Activated CD4-positive, alpha-beta T cell treated with anti-CD3 and anti-CD28 coated beads for 36 hours (primary cell): ENCODE measurements at regions not wholly inside any gene's neighbourhood (a gene's known extent, or its start where the extent isn't known, plus 50 kb on each side); places are given as distances from the start of the nearest gene placed in this dataset.

Source experiments
- ATAC-seq: fragments of 200-7000 bp; cut with Tn5 transposase; one replicate; pipeline ENCODE4 v1.10.0; 2021; ENCODE audit warnings: mild to moderate bottlenecking, moderate library complexity
- CTCF ChIA-PET: fragments of 350-600 bp; sonication (Branson Sonifier 250); formaldehyde crosslinking; loops from one replicate; lab custom pipeline; 2021; ENCODE audit warnings: antibody characterized with exemption; lab: Charles Lee
- POLR2A ChIA-PET: fragments of 350-600 bp; sonication (Branson Sonifier 250); formaldehyde crosslinking; loops from one replicate; lab custom pipeline; 2021; ENCODE audit warnings: antibody characterized with exemption, inconsistent platforms; lab: Charles Lee
- DNase-seq: peaks from one replicate; pipeline ENCODE4 v3.0.0-alpha.2; 2020
- H3K27ac Mint-ChIP-seq: one replicate; pipeline ENCODE4 v1.8.0; 2021; ENCODE audit warnings: mixed read lengths
- H3K27me3 Mint-ChIP-seq: one replicate; pipeline ENCODE4 v1.8.0; 2021; ENCODE audit warnings: mixed read lengths
- H3K36me3 Mint-ChIP-seq: one replicate; pipeline ENCODE4 v1.8.0; 2021; ENCODE audit warnings: low read depth, mixed read lengths
- H3K4me1 Mint-ChIP-seq: one replicate; pipeline ENCODE4 v1.8.0; 2021; ENCODE audit warnings: mixed read lengths
- H3K4me3 Mint-ChIP-seq: one replicate; pipeline ENCODE4 v1.8.0; 2021; ENCODE audit warnings: mild to moderate bottlenecking, moderate library complexity, mixed read lengths
- H3K9me3 Mint-ChIP-seq: one replicate; pipeline ENCODE4 v1.8.0; 2021; ENCODE audit warnings: low read depth, mixed read lengths
- intact Hi-C, 2 experiments: fragments of 100-400 bp; cut with DNase I in 1 of 2; cut with micrococcal nuclease in 1 of 2; formaldehyde crosslinking; loops; one replicate each; pipeline versions ENCODE4 v1.14.2 to v1.15.1; 2022 to 2024; cut with DNase I, micrococcal nuclease

- no peaks in the 10 kb centered on the region for H3K4me1 Mint-ChIP-seq
- H3K36me3 Mint-ChIP-seq: no peaks in the 10 kb centered on the region
- intact Hi-C loops: no loop called here
- peaks cover under 1% of the 10 kb centered on the region for H3K9me3 Mint-ChIP-seq
- no peak overlapping the region for H3K27ac Mint-ChIP-seq
- CTCF ChIA-PET: no interaction called here
- ATAC-seq (no peak), DNase-seq (no peak)
- H3K27me3 Mint-ChIP-seq: no peaks in the 10 kb centered on the region
- no peak overlapping the region for H3K4me3 Mint-ChIP-seq
- POLR2A ChIA-PET: no interaction called here
Observed at GRCh38 chr16:72620853-72621252, 427.1 kb downstream of the ZFHX3 start.

- intact Hi-C loops: no loop called here
- H3K27me3 Mint-ChIP-seq: no peaks in the 10 kb centered on the region
- H3K4me3 Mint-ChIP-seq: no peak overlapping the region
- H3K27ac Mint-ChIP-seq: no peak overlapping the region
- POLR2A ChIA-PET: no interaction called here
- CTCF ChIA-PET: no interaction called here
- ATAC-seq (no peak), DNase-seq (no peak)
- no peaks in the 10 kb centered on the region for H3K4me1 Mint-ChIP-seq
- H3K36me3 Mint-ChIP-seq: no peaks in the 10 kb centered on the region
- H3K9me3 Mint-ChIP-seq: peaks cover 5% of the 10 kb centered on the region
Observed at GRCh38 chr16:72620348-72620747, 427.6 kb downstream of the ZFHX3 start.

GRCh38 chr16:72615856-72616255 lies 432.1 kb downstream of the ZFHX3 start:
- no peak overlapping the region for H3K4me3 Mint-ChIP-seq
- no peaks in the 10 kb centered on the region for H3K27me3 Mint-ChIP-seq
- ATAC-seq (no peak), DNase-seq (no peak)
- peaks cover 5% of the 10 kb centered on the region for H3K9me3 Mint-ChIP-seq
- ChIA-PET CTCF (no interaction called here), POLR2A (no interaction called here)
- H3K4me1 Mint-ChIP-seq: no peaks in the 10 kb centered on the region
- no peaks in the 10 kb centered on the region for H3K36me3 Mint-ChIP-seq
- intact Hi-C loops: no loop called here
- H3K27ac Mint-ChIP-seq: no peak overlapping the region

GRCh38 chr16:72612718-72613117 lies 435.2 kb downstream of the ZFHX3 start:
- Mint-ChIP-seq H3K9me3 (peaks cover 5% of the 10 kb centered on the region), H3K27ac (no peak overlapping the region), H3K27me3 (no peaks in the 10 kb centered on the region), H3K4me3 (no peak overlapping the region), H3K36me3 (no peaks in the 10 kb centered on the region), H3K4me1 (peaks cover 2% of the 10 kb centered on the region)
- DNase-seq (no peak), ATAC-seq (no peak)
- ChIA-PET CTCF (interaction anchor here (0.6 kb wide), 2 partner anchors 76 to 281 kb away, joined by 3 to 4 read pairs; no protein-coding TSS in a partner anchor), POLR2A (no interaction called here)
- intact Hi-C loops: no loop called here

GRCh38 chr16:72612256-72612655 lies 435.7 kb downstream of the ZFHX3 start:
- Mint-ChIP-seq H3K27me3 (no peaks in the 10 kb centered on the region), H3K9me3 (peaks cover 5% of the 10 kb centered on the region), H3K36me3 (no peaks in the 10 kb centered on the region), H3K4me3 (no peak overlapping the region), H3K27ac (no peak overlapping the region), H3K4me1 (peaks cover 2% of the 10 kb centered on the region)
- intact Hi-C loops: no loop called here
- no peak for DNase-seq
- ChIA-PET CTCF (no interaction called here), POLR2A (no interaction called here)
- no peak for ATAC-seq

- no peaks in the 10 kb centered on the region for H3K27me3 Mint-ChIP-seq
- no peak overlapping the region for H3K4me3 Mint-ChIP-seq
- H3K9me3 Mint-ChIP-seq: no peaks in the 10 kb centered on the region
- no peaks in the 10 kb centered on the region for H3K36me3 Mint-ChIP-seq
- no peak for DNase-seq
- ATAC-seq: no peak
- peaks cover 2% of the 10 kb centered on the region for H3K4me1 Mint-ChIP-seq
- CTCF ChIA-PET: no interaction called here
- POLR2A ChIA-PET: interaction anchor here (0.6 kb wide), 1 partner anchor 8 kb away, joined by 3 read pairs; no protein-coding TSS in a partner anchor
- no peak overlapping the region for H3K27ac Mint-ChIP-seq
- intact Hi-C loops: no loop called here
Observed at GRCh38 chr16:72609933-72610332, 438.0 kb upstream of the PMFBP1 start.

- ChIA-PET CTCF (no interaction called here), POLR2A (no interaction called here)
- Mint-ChIP-seq H3K36me3 (no peaks in the 10 kb centered on the region), H3K4me1 (peaks cover 2% of the 10 kb centered on the region), H3K4me3 (no peak overlapping the region), H3K27ac (no peak overlapping the region), H3K9me3 (no peaks in the 10 kb centered on the region), H3K27me3 (no peaks in the 10 kb centered on the region)
- no peak for DNase-seq
- no peak for ATAC-seq
- intact Hi-C loops: no loop called here
Observed at GRCh38 chr16:72609066-72609465, 437.1 kb upstream of the PMFBP1 start.

GRCh38 chr16:72604375-72604774 lies 432.4 kb upstream of the PMFBP1 start:
- Mint-ChIP-seq H3K9me3 (peaks cover 1% of the 10 kb centered on the region), H3K4me1 (no peaks in the 10 kb centered on the region), H3K27me3 (no peaks in the 10 kb centered on the region), H3K4me3 (no peak overlapping the region), H3K36me3 (no peaks in the 10 kb centered on the region), H3K27ac (no peak overlapping the region)
- ChIA-PET CTCF (interaction anchor here (0.7 kb wide), 1 partner anchor 479 kb away, joined by 3 read pairs; no protein-coding TSS in a partner anchor), POLR2A (no interaction called here)
- intact Hi-C loops: no loop called here
- DNase-seq (no peak), ATAC-seq (no peak)

GRCh38 chr16:72602499-72602898 lies 430.5 kb upstream of the PMFBP1 start:
- Mint-ChIP-seq H3K27me3 (no peaks in the 10 kb centered on the region), H3K4me1 (no peaks in the 10 kb centered on the region), H3K4me3 (no peak overlapping the region), H3K27ac (no peak overlapping the region), H3K9me3 (peaks cover 1% of the 10 kb centered on the region), H3K36me3 (no peaks in the 10 kb centered on the region)
- DNase-seq: no peak
- ATAC-seq: no peak
- POLR2A ChIA-PET: no interaction called here
- CTCF ChIA-PET: interaction anchor here (0.6 kb wide), 1 partner anchor 532 kb away, joined by 6 read pairs; no protein-coding TSS in a partner anchor
- intact Hi-C loops: no loop called here

GRCh38 chr16:72598696-72599095 lies 426.7 kb upstream of the PMFBP1 start:
- ATAC-seq: no peak
- POLR2A ChIA-PET: no interaction called here
- intact Hi-C loops: no loop called here
- Mint-ChIP-seq H3K27me3 (no peaks in the 10 kb centered on the region), H3K9me3 (peaks cover 1% of the 10 kb centered on the region), H3K36me3 (no peaks in the 10 kb centered on the region), H3K4me3 (no peak overlapping the region), H3K27ac (no peak overlapping the region), H3K4me1 (no peaks in the 10 kb centered on the region)
- DNase-seq: no peak
- CTCF ChIA-PET: no interaction called here

- Mint-ChIP-seq H3K27ac (no peak overlapping the region), H3K4me1 (no peaks in the 10 kb centered on the region), H3K4me3 (no peak overlapping the region), H3K9me3 (peaks cover 1% of the 10 kb centered on the region), H3K36me3 (no peaks in the 10 kb centered on the region), H3K27me3 (no peaks in the 10 kb centered on the region)
- CTCF ChIA-PET: no interaction called here
- DNase-seq (no peak), ATAC-seq (no peak)
- intact Hi-C loops: no loop called here
- POLR2A ChIA-PET: no interaction called here
Observed at GRCh38 chr16:72597938-72598337, 426.0 kb upstream of the PMFBP1 start.

- CTCF ChIA-PET: interaction anchor here (0.9 kb wide), 1 partner anchor 261 kb away, joined by 3 read pairs; no protein-coding TSS in a partner anchor
- Mint-ChIP-seq H3K4me3 (no peak overlapping the region), H3K4me1 (no peaks in the 10 kb centered on the region)
Observed at GRCh38 chr16:72596373-72596772, 424.4 kb upstream of the PMFBP1 start.

More at GRCh38 chr16:72596373-72596772, 424.4 kb upstream of the PMFBP1 start:
- Mint-ChIP-seq H3K36me3 (no peaks in the 10 kb centered on the region), H3K9me3 (peaks cover 1% of the 10 kb centered on the region), H3K27me3 (no peaks in the 10 kb centered on the region), H3K27ac (no peak overlapping the region)
- no peak for DNase-seq
- intact Hi-C loops: no loop called here
- no peak for ATAC-seq
- POLR2A ChIA-PET: no interaction called here
